Lung (tissue), 11 donors: ENCODE measurements at regions not wholly inside any gene's neighbourhood (a gene's known extent, or its start where the extent isn't known, plus 50 kb on each side); places are given as distances from the start of the nearest gene placed in this dataset.

ENCODE experiments used
- ATAC-seq: fragments of 200-7000 bp; cut with Tn5 transposase; one replicate; pipeline ENCODE4 v1.9.1; 2020; ENCODE audit warnings: moderate number of reproducible peaks; ENCODE audit not compliant: insufficient read depth, low FRiP score
- DNase-seq, 3 donors: peaks; one replicate each; pipeline ENCODE4 v3.0.0-alpha.2; 2013 to 2017
- H3K27ac ChIP-seq, 2 donors: one replicate each; pipeline ENCODE4 v1.5.1; 2013; ENCODE audit warnings: mild to moderate bottlenecking in 2 of 2, moderate library complexity in 2 of 2, control low read depth in 1 of 2, inconsistent platforms in 1 of 2, low read depth in 1 of 2, low read length in 1 of 2
- H3K27me3 ChIP-seq, 3 donors: one replicate each; pipeline ENCODE4 v1.5.1; 2013; ENCODE audit warnings: low read length in 2 of 3; ENCODE audit not compliant: control insufficient read depth in 3 of 3, insufficient read depth in 3 of 3
- H3K36me3 ChIP-seq, 4 donors: one replicate each; pipeline ENCODE4 v1.5.1; 2013; ENCODE audit warnings: low read length in 4 of 4, mild to moderate bottlenecking in 1 of 4, moderate library complexity in 1 of 4; ENCODE audit not compliant: control insufficient read depth in 4 of 4, insufficient read depth in 4 of 4
- H3K4me1 ChIP-seq, 5 donors: one replicate each; pipeline ENCODE4 v1.5.1; 2013; ENCODE audit warnings: low read length in 5 of 5, mild to moderate bottlenecking in 2 of 5, moderate library complexity in 1 of 5; ENCODE audit not compliant: control insufficient read depth in 5 of 5, insufficient read depth in 5 of 5
- H3K4me3 ChIP-seq: one replicate; pipeline ENCODE4 v1.5.1; 2013; ENCODE audit warnings: mild to moderate bottlenecking, control low read depth, moderate library complexity
- H3K9ac ChIP-seq, 2 donors: one replicate each; pipeline ENCODE4 v1.5.1; 2013; ENCODE audit warnings: low read length in 2 of 2, control low read depth in 1 of 2; ENCODE audit not compliant: insufficient read depth in 1 of 2
- H3K9me3 ChIP-seq, 4 donors: one replicate each; pipeline ENCODE4 v1.5.1; 2013; ENCODE audit warnings: low read length in 3 of 4, mild to moderate bottlenecking in 1 of 4, moderate library complexity in 1 of 4; ENCODE audit not compliant: control insufficient read depth in 4 of 4, insufficient read depth in 3 of 4
- CTCF ChIP-seq: IDR thresholded peaks from 2 replicates; pipeline ENCODE4 v1.5.1; 2012; ENCODE audit warnings: mild to moderate bottlenecking; ENCODE audit errors: control extremely low read depth, extremely low read depth
- WGBS, 2 donors: extraction: QIAGEN DNeasy Blood & Tissue Kit; methylation state at CpG; one replicate each; pipeline ENCODE4 v1.1.7; 2013; 5-methylcytosine and 5-hydroxymethylcytosine counted together
- donor health status: control.
- donor health status: control.
- donor health status: Bipolar disorder and iron deficiency.
- donor health status: healthy.
- donor health status: DM: yes; HTN: yes; CAD: no.

- WGBS, 2 donors: 68 to 72% methylated on average over 4 of the region's 4 CpGs
- H3K27ac ChIP-seq: no peak overlapping the region
- H3K36me3 ChIP-seq: no peaks in the 10 kb centered on the region
- ATAC-seq (no peak), DNase-seq (no peak)
- peaks cover 0 to 2% (median 0%) of the 10 kb centered on the region in 3 donors for H3K27me3 ChIP-seq
- H3K4me3 ChIP-seq: no peak overlapping the region
- H3K4me1 ChIP-seq: peaks cover 0 to 4% (median 0%) of the 10 kb centered on the region in 5 donors
- peaks cover 0 to 2% (median 0%) of the 10 kb centered on the region in 4 donors for H3K9me3 ChIP-seq
- H3K9ac ChIP-seq: no peak overlapping the region
- TF ChIP-seq CTCF: no peak
Observed at GRCh38 chr22:49022816-49023160, 804.9 kb downstream of the BRD1 start.

GRCh38 chr22:49021926-49022815 is 805.5 kb downstream of the BRD1 start:
- no peaks in the 10 kb centered on the region for H3K36me3 ChIP-seq
- peaks cover 0 to 4% (median 0%) of the 10 kb centered on the region in 5 donors for H3K4me1 ChIP-seq
- H3K9ac ChIP-seq: no peak overlapping the region
- no peak for ATAC-seq
- no peak overlapping the region for H3K27ac ChIP-seq
- DNase-seq: no peak
- peaks cover 0 to 2% (median 0%) of the 10 kb centered on the region in 4 donors for H3K9me3 ChIP-seq
- WGBS, 2 donors: 80 to 83% methylated on average over 23 of the region's 23 CpGs
- TF ChIP-seq CTCF: no peak
- H3K27me3 ChIP-seq: no peaks in the 10 kb centered on the region
- H3K4me3 ChIP-seq: no peak overlapping the region

GRCh38 chr22:49021131-49021925 is 806.3 kb downstream of the BRD1 start:
- H3K4me1 ChIP-seq: peaks cover 0 to 4% (median 0%) of the 10 kb centered on the region in 5 donors
- peaks cover 0 to 2% (median 0%) of the 10 kb centered on the region in 4 donors for H3K9me3 ChIP-seq
- ATAC-seq (no peak), DNase-seq (no peak)
- TF ChIP-seq CTCF: no peak
- no peaks in the 10 kb centered on the region for H3K36me3 ChIP-seq
- no peak overlapping the region for H3K9ac ChIP-seq
- H3K4me3 ChIP-seq: no peak overlapping the region
- no peak overlapping the region for H3K27ac ChIP-seq
- WGBS, 2 donors: 84 to 93% methylated on average over 27 of the region's 27 CpGs
- no peaks in the 10 kb centered on the region for H3K27me3 ChIP-seq
